Vagina (tissue), 2 donors: ENCODE measurements at regions not wholly inside any gene's neighbourhood (a gene's known extent, or its start where the extent isn't known, plus 50 kb on each side); places are given as distances from the start of the nearest gene placed in this dataset.

Source experiments
- DNase-seq, 2 donors: peaks; one replicate each; pipeline ENCODE4 v3.0.0-alpha.2; 2017; ENCODE audit errors: extremely low spot score in 2 of 2
- H3K27ac ChIP-seq: fragments of 200-600 bp; sonication (generic); one replicate; pipeline ENCODE4 v1.5.1; 2019
- H3K27me3 ChIP-seq: fragments of 200-600 bp; sonication (generic); one replicate; pipeline ENCODE4 v1.5.1; 2019
- H3K36me3 ChIP-seq, 2 donors: fragments of 200-600 bp; sonication (generic); one replicate each; pipeline ENCODE4 v1.5.1; 2017 to 2019
- H3K4me1 ChIP-seq: fragments of 200-600 bp; sonication (generic); one replicate; pipeline ENCODE4 v1.5.1; 2019
- H3K4me3 ChIP-seq, 2 donors: fragments of 200-600 bp; sonication (generic); 1 replicate in 1 of 2; 2 replicates in 1 of 2; pipeline ENCODE4 v1.5.1; 2016 to 2019
- H3K9me3 ChIP-seq: fragments of 200-600 bp; sonication (generic); one replicate; pipeline ENCODE4 v1.5.1; 2019
- POLR2A ChIP-seq, 2 donors: fragments of 450-650 bp; IDR thresholded peaks; one replicate each; pipeline ENCODE4 v1.6.1; 2017; ENCODE audit warnings: antibody characterized with exemption in 2 of 2, mild to moderate bottlenecking in 2 of 2, moderate library complexity in 2 of 2
- POLR2AphosphoS5 ChIP-seq, 2 donors: sonication (generic); formaldehyde crosslinking; IDR thresholded peaks; one replicate each; pipeline ENCODE4 v1.9.0; 2017; ENCODE audit warnings: antibody characterized with exemption in 2 of 2, mild to moderate bottlenecking in 2 of 2, low read depth in 1 of 2; ENCODE audit not compliant: insufficient read depth in 1 of 2
- intact Hi-C: fragments of 100-400 bp; cut with DNase I; formaldehyde crosslinking; loops from one replicate; pipeline ENCODE4 v1.15.1; 2023
- TF ChIP-seq, protein P1 (sequence below), 3 experiments: fragments of 450-650 bp in 2 of 3; fragments of 200-600 bp in 1 of 3; sonication (generic) in 1 of 3; IDR thresholded peaks; one replicate each; pipeline ENCODE4 v1.5.1; 2017 to 2019; ENCODE audit warnings: antibody characterized with exemption in 3 of 3, mild to moderate bottlenecking in 2 of 3, moderate library complexity in 2 of 3

GRCh38 chr4:108529984-108530905 lies 90.1 kb upstream of the RPL34 start:
- H3K36me3 ChIP-seq: no peaks in the 10 kb centered on the region
- no peaks in the 10 kb centered on the region for H3K4me1 ChIP-seq
- H3K4me3 ChIP-seq: no peak overlapping the region
- DNase-seq: no peak
- intact Hi-C loops: no loop called here
- H3K27me3 ChIP-seq: no peaks in the 10 kb centered on the region
- TF ChIP-seq POLR2A (IDR thresholded peaks at IDR 0.05) (no peak), POLR2AphosphoS5 (IDR thresholded peaks at IDR 0.05; ENCODE audit: insufficient read depth in 1 of 2, low read depth in 1 of 2) (no peak)
- TF ChIP-seq, protein P1, sequence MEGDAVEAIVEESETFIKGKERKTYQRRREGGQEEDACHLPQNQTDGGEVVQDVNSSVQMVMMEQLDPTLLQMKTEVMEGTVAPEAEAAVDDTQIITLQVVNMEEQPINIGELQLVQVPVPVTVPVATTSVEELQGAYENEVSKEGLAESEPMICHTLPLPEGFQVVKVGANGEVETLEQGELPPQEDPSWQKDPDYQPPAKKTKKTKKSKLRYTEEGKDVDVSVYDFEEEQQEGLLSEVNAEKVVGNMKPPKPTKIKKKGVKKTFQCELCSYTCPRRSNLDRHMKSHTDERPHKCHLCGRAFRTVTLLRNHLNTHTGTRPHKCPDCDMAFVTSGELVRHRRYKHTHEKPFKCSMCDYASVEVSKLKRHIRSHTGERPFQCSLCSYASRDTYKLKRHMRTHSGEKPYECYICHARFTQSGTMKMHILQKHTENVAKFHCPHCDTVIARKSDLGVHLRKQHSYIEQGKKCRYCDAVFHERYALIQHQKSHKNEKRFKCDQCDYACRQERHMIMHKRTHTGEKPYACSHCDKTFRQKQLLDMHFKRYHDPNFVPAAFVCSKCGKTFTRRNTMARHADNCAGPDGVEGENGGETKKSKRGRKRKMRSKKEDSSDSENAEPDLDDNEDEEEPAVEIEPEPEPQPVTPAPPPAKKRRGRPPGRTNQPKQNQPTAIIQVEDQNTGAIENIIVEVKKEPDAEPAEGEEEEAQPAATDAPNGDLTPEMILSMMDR (IDR thresholded peaks at IDR 0.05): no peak
- H3K9me3 ChIP-seq: no peaks in the 10 kb centered on the region
- H3K27ac ChIP-seq: no peak overlapping the region

- DNase-seq: no peak
- H3K36me3 ChIP-seq: no peaks in the 10 kb centered on the region
- H3K4me1 ChIP-seq: no peaks in the 10 kb centered on the region
- H3K4me3 ChIP-seq: no peak overlapping the region
- intact Hi-C loops: no loop called here
- TF ChIP-seq POLR2AphosphoS5 (IDR thresholded peaks at IDR 0.05; ENCODE audit: insufficient read depth in 1 of 2, low read depth in 1 of 2) (no peak), POLR2A (IDR thresholded peaks at IDR 0.05) (no peak)
- TF ChIP-seq, protein P1 (IDR thresholded peaks at IDR 0.05): no peak
- no peaks in the 10 kb centered on the region for H3K27me3 ChIP-seq
- H3K27ac ChIP-seq: no peak overlapping the region
- H3K9me3 ChIP-seq: no peaks in the 10 kb centered on the region
These were observed 91.3 kb upstream of the RPL34 start for GRCh38 chr4:108529102-108529501.

DNA sequence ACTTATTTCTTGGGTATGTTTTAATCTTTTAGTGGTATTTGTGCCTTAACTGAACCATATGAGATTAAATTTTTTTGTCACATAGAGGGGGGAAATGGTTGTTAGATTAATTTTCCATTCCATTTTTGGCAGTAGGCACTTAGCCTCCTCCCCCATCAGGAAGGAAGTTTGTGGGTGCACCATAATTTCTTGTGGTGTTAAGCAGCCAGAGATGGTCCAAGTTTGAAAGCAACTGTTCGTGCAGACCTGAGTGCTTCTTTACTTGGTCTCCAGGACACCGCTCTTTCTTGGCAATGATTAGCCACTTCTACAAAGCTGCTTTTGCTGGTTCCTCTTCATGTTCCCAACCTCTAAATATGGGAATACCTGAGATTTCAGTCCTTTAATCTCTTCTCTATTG lies 92.7 kb upstream of the RPL34 start:
- Histone ChIP-seq H3K9me3 (no peaks in the 10 kb centered on the region), H3K4me1 (no peaks in the 10 kb centered on the region), H3K4me3 (no peak overlapping the region), H3K36me3 (no peaks in the 10 kb centered on the region), H3K27ac (no peak overlapping the region), H3K27me3 (no peaks in the 10 kb centered on the region)
- TF ChIP-seq POLR2AphosphoS5 (IDR thresholded peaks at IDR 0.05; ENCODE audit: insufficient read depth in 1 of 2, low read depth in 1 of 2) (no peak), POLR2A (IDR thresholded peaks at IDR 0.05) (no peak)
- TF ChIP-seq, protein P1 (IDR thresholded peaks at IDR 0.05): no peak
- intact Hi-C loops: no loop called here
- no peak for DNase-seq

GRCh38 chr4:108520807-108521206 lies 99.6 kb upstream of the RPL34 start:
- Histone ChIP-seq H3K36me3 (no peaks in the 10 kb centered on the region), H3K4me1 (no peaks in the 10 kb centered on the region), H3K27ac (no peak overlapping the region), H3K27me3 (no peaks in the 10 kb centered on the region), H3K4me3 (no peak overlapping the region), H3K9me3 (no peaks in the 10 kb centered on the region)
- TF ChIP-seq, protein P1 (IDR thresholded peaks at IDR 0.05): no peak
- no peak for TF ChIP-seq POLR2A (IDR thresholded peaks at IDR 0.05)
- no peak for TF ChIP-seq POLR2AphosphoS5 (IDR thresholded peaks at IDR 0.05; ENCODE audit: insufficient read depth in 1 of 2, low read depth in 1 of 2)
- intact Hi-C loops: no loop called here
- DNase-seq: no peak
